Kidney (tissue), 13 donors: ENCODE measurements at regions not wholly inside any gene's neighbourhood (a gene's known extent, or its start where the extent isn't known, plus 50 kb on each side); places are given as distances from the start of the nearest gene placed in this dataset.

Source experiments
- DNase-seq, 5 donors: peaks; one replicate each; pipeline ENCODE4 v3.0.0-alpha.2; 2013 to 2020
- FAIRE-seq: peaks from 2 replicates; lab custom pipeline; 2012; peaks lifted over from hg19 to GRCh38; lab: Jason Lieb, UNC
- H3K27ac ChIP-seq, 2 donors: one replicate each; pipeline ENCODE4 v1.7.0; 2013; ENCODE audit warnings: low read depth in 2 of 2, low read length in 2 of 2, inconsistent platforms in 1 of 2
- H3K27me3 ChIP-seq: one replicate; pipeline ENCODE4 v1.7.1; 2013; ENCODE audit warnings: low read length, inconsistent platforms; ENCODE audit not compliant: control insufficient read depth, insufficient read depth
- H3K36me3 ChIP-seq, 3 donors: one replicate each; pipeline versions ENCODE4 v1.7.0 to v1.7.1; 2013; ENCODE audit warnings: low read length in 3 of 3, control low read depth in 1 of 3, inconsistent platforms in 1 of 3; ENCODE audit not compliant: insufficient read depth in 3 of 3, control insufficient read depth in 2 of 3
- H3K4me1 ChIP-seq, 3 donors: one replicate each; pipeline versions ENCODE4 v1.7.0 to v1.7.1; 2013; ENCODE audit warnings: low read length in 3 of 3, inconsistent platforms in 1 of 3, low read depth in 1 of 3; ENCODE audit not compliant: control insufficient read depth in 2 of 3, insufficient read depth in 2 of 3
- H3K4me3 ChIP-seq, 3 donors: one replicate each; pipeline versions ENCODE4 v1.7.0 to v1.8.1; 2013; ENCODE audit warnings: low read length in 3 of 3, control low read depth in 1 of 3, inconsistent platforms in 1 of 3
- H3K9ac ChIP-seq, 3 donors: one replicate each; pipeline versions ENCODE4 v1.7.0 to v1.7.1; 2013; ENCODE audit warnings: low read length in 3 of 3, control low read depth in 1 of 3, inconsistent platforms in 1 of 3
- H3K9me3 ChIP-seq, 3 donors: one replicate each; pipeline versions ENCODE4 v1.7.0 to v1.7.1; 2013; ENCODE audit warnings: low read length in 3 of 3, control low read depth in 1 of 3, inconsistent platforms in 1 of 3; ENCODE audit not compliant: control insufficient read depth in 2 of 3, insufficient read depth in 1 of 3
- CTCF ChIP-seq: IDR thresholded peaks from 3 replicates; pipeline ENCODE4 v1.5.1; 2012; ENCODE audit warnings: mild to moderate bottlenecking, moderate library complexity, borderline replicate concordance; ENCODE audit not compliant: insufficient read depth; ENCODE audit errors: extremely low read depth
- intact Hi-C: fragments of 100-400 bp; cut with DNase I; formaldehyde crosslinking; loops from one replicate; pipeline ENCODE4 v1.11.1; 2022
- donor health status: control.
- donor health status: control.
- donor health status: control.
- donor health status: control.
- donor health status: control.
- donor health status: DM: yes; HTN: yes; CAD: no.
- donor health status: Normal renal cell carcinoma (clear cell type).

- no peaks in the 10 kb centered on the region for H3K36me3 ChIP-seq
- intact Hi-C loops, result no loop called here
- H3K4me1 ChIP-seq, result peaks cover 0 to 4% (median 0%) of the 10 kb centered on the region in 3 donors
- FAIRE-seq (no peak), DNase-seq (no peak)
- H3K4me3 ChIP-seq, result no peak overlapping the region
- no peak overlapping the region for H3K9ac ChIP-seq
- no peaks in the 10 kb centered on the region for H3K9me3 ChIP-seq
- no peaks in the 10 kb centered on the region for H3K27me3 ChIP-seq
- TF ChIP-seq CTCF, result no peak
- H3K27ac ChIP-seq, result no peak overlapping the region
Observed at GRCh38 chr4:53907772-53908171, 156.6 kb downstream of the CHIC2 start.

GRCh38 chr4:53906606-53907190 is 157.7 kb downstream of the CHIC2 start:
- FAIRE-seq, result no peak
- H3K27ac ChIP-seq, result no peak overlapping the region
- H3K9ac ChIP-seq, result no peak overlapping the region
- no peaks in the 10 kb centered on the region for H3K36me3 ChIP-seq
- H3K4me3 ChIP-seq, result peak overlapping the region in 1 of 3 donors; percentile 57
- no peak for TF ChIP-seq CTCF
- H3K9me3 ChIP-seq, result no peaks in the 10 kb centered on the region
- intact Hi-C loops, result no loop called here
- DNase-seq, result no peak
- H3K4me1 ChIP-seq, result peaks cover 0 to 4% (median 0%) of the 10 kb centered on the region in 3 donors
- H3K27me3 ChIP-seq, result no peaks in the 10 kb centered on the region

- Histone ChIP-seq H3K9me3 (no peaks in the 10 kb centered on the region), H3K27me3 (no peaks in the 10 kb centered on the region), H3K4me3 (peak overlapping the region; percentile 42 to 57 (median 49)), H3K4me1 (peaks cover 0 to 4% (median 0%) of the 10 kb centered on the region in 3 donors), H3K36me3 (no peaks in the 10 kb centered on the region), H3K27ac (no peak overlapping the region), H3K9ac (peak overlapping the region in 1 of 3 donors; percentile 27)
- no peak for TF ChIP-seq CTCF
- DNase-seq (peak in 3 of 5 donors; percentile 42 to 70 (median 69)), FAIRE-seq (no peak)
- intact Hi-C loops, result no loop called here
Observed at GRCh38 chr4:53905941-53906377, 158.4 kb downstream of the CHIC2 start.
